Activated naive CD8-positive, alpha-beta T cell treated with anti-CD3 and anti-CD28 coated beads, Interleukin-2, amount 10 ng/mL, durations not matched to agents 7 days and 5 days (primary cell): ENCODE measurements at regions not wholly inside any gene's neighbourhood (a gene's known extent, or its start where the extent isn't known, plus 50 kb on each side); places are given as distances from the start of the nearest gene placed in this dataset.
"Not testable (repeated sequence)": the region's sequence is repeated elsewhere in the genome, so short reads cannot be mapped to it uniquely, and the experiment has no call there.

Source experiments
- ATAC-seq: fragments of 150-1000 bp; cut with Tn5 transposase; one replicate; pipeline ENCODE4 v1.10.0; 2021; ENCODE audit warnings: low read depth, moderate library complexity
- POLR2A ChIA-PET: fragments of 350-600 bp; sonication (Branson Sonifier 250); formaldehyde crosslinking; loops from one replicate; lab custom pipeline; 2021; ENCODE audit warnings: antibody characterized with exemption; lab: Charles Lee
- DNase-seq: peaks from one replicate; pipeline ENCODE4 v3.0.0; 2021
- H3K27ac Mint-ChIP-seq: one replicate; pipeline ENCODE4 v1.8.0; 2022; ENCODE audit warnings: mild to moderate bottlenecking, mixed read lengths
- H3K27me3 Mint-ChIP-seq: one replicate; pipeline ENCODE4 v1.8.0; 2022; ENCODE audit warnings: mild to moderate bottlenecking, moderate library complexity, mixed read lengths
- H3K36me3 Mint-ChIP-seq: one replicate; pipeline ENCODE4 v1.8.0; 2021; ENCODE audit warnings: mild to moderate bottlenecking, mixed read lengths
- H3K4me1 Mint-ChIP-seq: one replicate; pipeline ENCODE4 v1.8.0; 2021; ENCODE audit warnings: mixed read lengths
- H3K4me3 Mint-ChIP-seq: one replicate; pipeline ENCODE4 v1.8.0; 2022; ENCODE audit warnings: mild to moderate bottlenecking, moderate library complexity, mixed read lengths
- H3K9me3 Mint-ChIP-seq: one replicate; pipeline ENCODE4 v1.8.0; 2021; ENCODE audit warnings: mixed read lengths

DNA sequence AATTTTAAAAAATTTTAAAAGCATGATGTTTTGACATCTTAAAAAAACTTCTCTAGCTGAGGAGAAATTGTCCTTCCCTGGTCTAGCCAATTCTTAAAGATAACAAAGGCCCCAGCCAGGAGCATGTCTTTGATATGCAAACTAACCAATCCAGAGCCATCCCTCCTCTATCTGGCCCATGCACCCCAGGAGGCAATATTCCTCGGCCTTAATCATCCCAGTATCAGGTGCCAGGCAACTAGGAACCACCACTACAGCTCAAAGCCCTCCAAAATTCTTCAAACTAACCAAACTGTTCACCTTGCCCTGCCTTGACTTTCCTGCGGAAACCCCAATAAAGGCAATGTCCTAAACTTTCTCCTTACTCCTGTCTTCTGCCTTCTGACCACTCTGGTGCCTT lies 97.8 kb upstream of the USP9X start:
- Mint-ChIP-seq H3K9me3 (peaks cover 6% of the 10 kb centered on the region), H3K27me3 (no peaks in the 10 kb centered on the region), H3K36me3 (peaks cover 3% of the 10 kb centered on the region), H3K4me1 (no peaks in the 10 kb centered on the region), H3K4me3 (no peak overlapping the region), H3K27ac (no peak overlapping the region)
- POLR2A ChIA-PET, result no interaction called here
- DNase-seq (no peak), ATAC-seq (no peak)

- Mint-ChIP-seq H3K4me3 (no peak overlapping the region), H3K4me1 (no peaks in the 10 kb centered on the region), H3K9me3 (peaks cover 6% of the 10 kb centered on the region), H3K27ac (no peak overlapping the region), H3K27me3 (no peaks in the 10 kb centered on the region), H3K36me3 (peaks cover 3% of the 10 kb centered on the region)
- no peak for ATAC-seq
- POLR2A ChIA-PET, result no interaction called here
- DNase-seq, result no peak
Observed at GRCh38 chrX:40988100-40988499, 97.1 kb upstream of the USP9X start.

- H3K36me3 Mint-ChIP-seq, POLR2A ChIA-PET, H3K27me3 Mint-ChIP-seq, H3K4me3 Mint-ChIP-seq, H3K27ac Mint-ChIP-seq, ATAC-seq, H3K9me3 Mint-ChIP-seq, DNase-seq, H3K4me1 Mint-ChIP-seq: not testable (repeated sequence)
Observed at GRCh38 chrX:40993395-40993794, 91.8 kb upstream of the USP9X start.

- no peak overlapping the region for H3K4me3 Mint-ChIP-seq
- H3K27ac Mint-ChIP-seq, result no peak overlapping the region
- POLR2A ChIA-PET, result interaction anchor here (0.7 kb wide), 1 partner anchor 13 kb away, joined by 3 read pairs; no protein-coding TSS in a partner anchor
- no peaks in the 10 kb centered on the region for H3K9me3 Mint-ChIP-seq
- H3K4me1 Mint-ChIP-seq, result peaks cover 3% of the 10 kb centered on the region
- H3K27me3 Mint-ChIP-seq, result no peaks in the 10 kb centered on the region
- ATAC-seq (no peak), DNase-seq (no peak)
- H3K36me3 Mint-ChIP-seq, result no peaks in the 10 kb centered on the region
Observed at GRCh38 chrX:40996886-40997530, 88.2 kb upstream of the USP9X start.

DNA sequence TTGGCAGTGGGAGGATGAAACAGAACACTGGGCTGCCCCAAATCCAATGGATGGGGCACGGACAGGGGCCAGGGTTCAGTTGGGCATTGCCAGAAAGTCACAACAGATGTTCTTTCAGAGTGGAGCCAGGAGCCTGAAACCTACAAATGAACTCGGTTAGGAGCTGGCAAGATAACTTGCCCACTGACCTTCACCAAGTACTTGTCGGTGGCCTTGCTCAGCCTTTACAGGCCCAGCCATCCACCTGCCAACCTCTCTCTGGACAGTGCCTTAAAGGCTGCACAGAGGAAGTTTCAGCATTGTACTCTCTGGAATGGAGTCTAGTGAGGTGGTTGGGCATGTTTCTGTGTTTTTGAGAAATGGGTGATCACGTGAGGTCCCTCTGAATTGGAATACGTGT lies 87.1 kb upstream of the USP9X start:
- POLR2A ChIA-PET, result no interaction called here
- no peak for DNase-seq
- H3K27ac Mint-ChIP-seq, result no peak overlapping the region
- H3K9me3 Mint-ChIP-seq, result no peaks in the 10 kb centered on the region
- H3K4me3 Mint-ChIP-seq, result no peak overlapping the region
- peaks cover 3% of the 10 kb centered on the region for H3K4me1 Mint-ChIP-seq
- H3K27me3 Mint-ChIP-seq, result no peaks in the 10 kb centered on the region
- no peaks in the 10 kb centered on the region for H3K36me3 Mint-ChIP-seq
- no peak for ATAC-seq

DNA sequence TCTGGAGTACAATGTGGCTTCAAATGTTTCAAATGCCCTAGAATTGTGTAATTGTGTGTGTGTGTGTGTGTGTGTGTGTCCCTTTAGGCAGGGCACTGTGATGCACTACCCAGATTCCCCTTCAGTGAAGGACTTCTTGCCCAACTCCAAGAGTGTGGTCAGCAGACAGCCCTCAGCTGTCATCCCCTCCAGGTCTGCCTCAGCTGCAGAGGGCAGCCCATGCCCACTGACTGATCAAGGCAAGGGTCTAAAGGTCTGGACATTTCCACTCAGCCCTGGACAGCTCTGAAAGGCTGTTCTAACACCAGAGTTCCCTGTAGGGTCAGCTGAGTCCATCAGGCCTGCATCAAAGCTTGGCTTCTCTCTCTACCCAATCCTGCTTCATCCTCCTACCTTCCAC lies 83.9 kb upstream of the USP9X start:
- no peak for ATAC-seq

DNA sequence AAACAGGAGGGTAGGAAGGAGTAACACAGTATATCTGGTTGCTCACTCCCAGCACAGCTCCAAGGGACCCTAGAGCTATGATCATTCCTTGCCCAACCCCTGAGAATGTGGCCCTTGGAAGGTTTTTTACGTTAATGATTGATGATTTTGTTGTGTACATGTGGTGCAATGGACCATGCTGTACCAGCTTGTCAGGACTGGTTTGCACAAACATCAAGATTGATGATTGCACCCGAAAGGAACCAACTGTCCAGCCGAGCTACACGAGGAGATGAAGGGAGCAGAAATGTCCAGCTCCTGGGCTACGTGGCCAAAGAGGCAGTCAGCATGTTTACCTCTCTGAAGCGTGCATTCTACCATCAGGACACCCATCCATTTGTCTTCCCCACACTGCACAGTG lies 83.2 kb upstream of the USP9X start:
- Mint-ChIP-seq H3K9me3 (no peaks in the 10 kb centered on the region), H3K4me3 (no peak overlapping the region), H3K27me3 (no peaks in the 10 kb centered on the region), H3K4me1 (peaks cover 6% of the 10 kb centered on the region), H3K36me3 (no peaks in the 10 kb centered on the region), H3K27ac (no peak overlapping the region)
- no peak for DNase-seq
- POLR2A ChIA-PET, result interaction anchor here (1.3 kb wide), 1 partner anchor 8 kb away, joined by 3 read pairs; no protein-coding TSS in a partner anchor
- ATAC-seq, result no peak

More for the DNA sequence above, 83.9 kb upstream of the USP9X start:
- Mint-ChIP-seq H3K4me1 (peaks cover 9% of the 10 kb centered on the region), H3K4me3 (no peak overlapping the region), H3K27ac (no peak overlapping the region), H3K36me3 (no peaks in the 10 kb centered on the region), H3K27me3 (no peaks in the 10 kb centered on the region), H3K9me3 (no peaks in the 10 kb centered on the region)
- DNase-seq, result no peak
- POLR2A ChIA-PET, result interaction anchor here (1.3 kb wide), 1 partner anchor 9 kb away, joined by 3 read pairs; no protein-coding TSS in a partner anchor

GRCh38 chrX:41003506-41004270 lies 81.6 kb upstream of the USP9X start:
- Mint-ChIP-seq H3K36me3 (no peaks in the 10 kb centered on the region), H3K27ac (no peak overlapping the region), H3K9me3 (no peaks in the 10 kb centered on the region), H3K27me3 (no peaks in the 10 kb centered on the region), H3K4me1 (peaks cover 6% of the 10 kb centered on the region), H3K4me3 (no peak overlapping the region)
- ATAC-seq (no peak), DNase-seq (no peak)
- POLR2A ChIA-PET, result no interaction called here

- peak overlapping the region; percentile 72 for H3K27ac Mint-ChIP-seq
- H3K36me3 Mint-ChIP-seq, result no peaks in the 10 kb centered on the region
- ATAC-seq, result no peak
- peaks cover 9% of the 10 kb centered on the region for H3K4me1 Mint-ChIP-seq
- H3K9me3 Mint-ChIP-seq, result no peaks in the 10 kb centered on the region
- no peaks in the 10 kb centered on the region for H3K27me3 Mint-ChIP-seq
- no peak overlapping the region for H3K4me3 Mint-ChIP-seq
- DNase-seq, result no peak
- POLR2A ChIA-PET, result interaction anchor here (0.6 kb wide), 1 partner anchor 26 kb away, joined by 3 read pairs; no protein-coding TSS in a partner anchor
Observed at GRCh38 chrX:41005445-41005992, 79.7 kb upstream of the USP9X start.

- Mint-ChIP-seq H3K4me1 (peaks cover 14% of the 10 kb centered on the region), H3K4me3 (peak overlapping the region; percentile 77), H3K27ac (peak overlapping the region; percentile 82), H3K27me3 (no peaks in the 10 kb centered on the region), H3K36me3 (no peaks in the 10 kb centered on the region), H3K9me3 (no peaks in the 10 kb centered on the region)
- POLR2A ChIA-PET, result interaction anchor here (0.5 to 2.8 kb wide), 5 partner anchors 9 to 75 kb away, joined by 3 to 38 read pairs (median 3); partner anchors contain the start of gene USP9X
- ATAC-seq (peak; percentile 93), DNase-seq (peak; percentile 56)
Observed at GRCh38 chrX:41009850-41010846, 75.1 kb upstream of the USP9X start.

- POLR2A ChIA-PET, result no interaction called here
- H3K9me3 Mint-ChIP-seq, result no peaks in the 10 kb centered on the region
- H3K27me3 Mint-ChIP-seq, result no peaks in the 10 kb centered on the region
- DNase-seq (no peak), ATAC-seq (no peak)
- no peak overlapping the region for H3K4me3 Mint-ChIP-seq
- no peak overlapping the region for H3K27ac Mint-ChIP-seq
- no peaks in the 10 kb centered on the region for H3K36me3 Mint-ChIP-seq
- H3K4me1 Mint-ChIP-seq, result peaks cover 6% of the 10 kb centered on the region
Observed at GRCh38 chrX:41014776-41015360, 70.4 kb upstream of the USP9X start.

DNA sequence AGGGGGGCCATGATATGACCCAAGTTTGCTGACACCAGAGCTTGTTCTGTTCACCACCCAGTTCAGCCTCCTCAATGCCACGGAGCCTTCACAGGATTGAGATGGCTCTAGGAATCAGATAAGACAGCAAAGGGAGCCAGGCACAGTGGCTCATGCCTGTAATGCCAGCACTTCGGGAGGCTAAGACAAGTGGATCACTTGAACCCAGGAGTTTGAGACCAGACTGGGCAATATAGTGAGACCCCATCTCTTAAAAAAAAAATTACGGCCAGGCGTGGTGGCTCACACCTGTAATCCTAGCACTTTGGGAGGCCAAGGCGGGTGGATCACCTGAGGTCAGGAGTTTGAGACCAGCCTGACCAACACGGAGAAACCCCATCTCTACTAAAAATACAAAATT lies 67.5 kb upstream of the USP9X start:
- H3K9me3 Mint-ChIP-seq, H3K27me3 Mint-ChIP-seq: not testable (repeated sequence)

More for the DNA sequence above, 67.5 kb upstream of the USP9X start:
- H3K4me3 Mint-ChIP-seq, H3K4me1 Mint-ChIP-seq, H3K27ac Mint-ChIP-seq, DNase-seq, POLR2A ChIA-PET, ATAC-seq, H3K36me3 Mint-ChIP-seq: not testable (repeated sequence)
